K562 (cell line): ENCODE measurements at regions not wholly inside any gene's neighbourhood (a gene's known extent, or its start where the extent isn't known, plus 50 kb on each side); places are given as distances from the start of the nearest gene placed in this dataset.

Source experiments
- ATAC-seq: fragments of 200-7000 bp; cut with Tn5 transposase; 3 replicates; pipeline ENCODE4 v1.9.1; 2020; ENCODE audit warnings: moderate library complexity
- BruUV-seq: library from RNA; stranded (reverse); fragments of 400-500 nt; replicated peaks from 2 replicates; lab custom pipeline; 2021; lab: Mats Ljungman, UMichigan
- CTCF ChIA-PET: fragments of 300-600 bp; formaldehyde crosslinking; extraction: SDS; loops from one replicate; lab custom pipeline; 2021; ENCODE audit warnings: low intra/inter-chr PET ratio; lab: Yijun Ruan, JAX
- POLR2A ChIA-PET: fragments of 300-600, 350-650 bp; sonication (Branson Sonifier 250); formaldehyde crosslinking; extraction: SDS; loops from one replicate; lab custom pipeline; 2021; ENCODE audit warnings: antibody characterized with exemption, inconsistent platforms; lab: Yijun Ruan, JAX
- DNase-seq, 4 experiments: peaks; one replicate each; pipeline versions ENCODE4 v3.0.0 to v3.0.0-alpha.2; 2011 to 2018; ENCODE audit warnings: low spot score in 3 of 4, mixed read lengths in 3 of 4; ENCODE audit errors: extremely low read depth in 1 of 4
- FAIRE-seq: peaks from 2 replicates; lab custom pipeline; 2011; peaks lifted over from hg19 to GRCh38; lab: Jason Lieb, UNC
- H2AFZ ChIP-seq: 2 replicates; pipeline ENCODE4 v1.6.0; 2011; ENCODE audit warnings: low read depth, low read length, control low read depth, inconsistent platforms
- H3K27ac ChIP-seq: fragments of 200-600 bp; 3 replicates; pipeline ENCODE4 v1.8.0; 2011; ENCODE audit warnings: low read depth, mild to moderate bottlenecking, control low read depth, inconsistent platforms, low read length, moderate library complexity, mixed read lengths; ENCODE audit errors: extremely low read depth
- H3K27me3 ChIP-seq, 2 experiments: fragments of 300-600 bp in 1 of 2; 2 replicates in 1 of 2; 3 replicates in 1 of 2; pipeline versions ENCODE4 v1.6.0 to v1.8.0; 2011; ENCODE audit warnings: inconsistent platforms in 2 of 2, low read length in 2 of 2, mild to moderate bottlenecking in 1 of 2, mixed read lengths in 1 of 2, moderate library complexity in 1 of 2; ENCODE audit not compliant: control insufficient read depth in 2 of 2, insufficient read depth in 2 of 2
- H3K36me3 ChIP-seq: fragments of 300-600 bp; 3 replicates; pipeline ENCODE4 v1.8.0; 2011; ENCODE audit warnings: mild to moderate bottlenecking, low read length, inconsistent platforms; ENCODE audit not compliant: control insufficient read depth, insufficient read depth
- H3K4me1 ChIP-seq, 2 experiments: fragments of 200-600 bp in 1 of 2; replicated peaks in 1 of 2; 2 replicates in 1 of 2; 3 replicates in 1 of 2; pipeline versions ENCODE4 v1.5.1 to v1.8.0; 2011; ENCODE audit warnings: inconsistent platforms in 2 of 2, low read length in 2 of 2, mild to moderate bottlenecking in 1 of 2, mixed read lengths in 1 of 2, moderate library complexity in 1 of 2; ENCODE audit not compliant: control insufficient read depth in 2 of 2, insufficient read depth in 2 of 2
- H3K4me2 ChIP-seq: 2 replicates; pipeline ENCODE4 v1.6.1; 2011; ENCODE audit warnings: low read length, control low read depth, inconsistent platforms, mixed read lengths; ENCODE audit not compliant: insufficient read depth
- H3K4me3 ChIP-seq: fragments of 200-600 bp; sonication (generic), shearing (Covaris generic); 2 replicates; pipeline ENCODE4 v1.5.1; 2016; ENCODE audit warnings: control low read depth, inconsistent platforms
- H3K79me2 ChIP-seq: fragments of 200-600 bp; 3 replicates; pipeline ENCODE4 v1.8.0; 2011; ENCODE audit warnings: low read length, inconsistent platforms; ENCODE audit not compliant: control insufficient read depth, insufficient read depth
- H3K9ac ChIP-seq, 2 experiments: 2 replicates each; pipeline versions ENCODE4 v1.6.0 to v1.6.1; 2011; ENCODE audit warnings: low read depth in 2 of 2, low read length in 2 of 2, control low read depth in 1 of 2, inconsistent platforms in 1 of 2, mild to moderate bottlenecking in 1 of 2, mixed read lengths in 1 of 2; ENCODE audit not compliant: insufficient read depth in 1 of 2
- H3K9me1 ChIP-seq: one replicate; pipeline ENCODE4 v1.6.0; 2011; ENCODE audit warnings: inconsistent platforms, mild to moderate bottlenecking, low read length, moderate library complexity; ENCODE audit not compliant: control insufficient read depth, insufficient read depth
- H3K9me3 ChIP-seq: replicated peaks from 2 replicates; pipeline ENCODE4 v1.5.1; 2011; ENCODE audit warnings: low read depth, low read length, inconsistent platforms; ENCODE audit not compliant: control insufficient read depth, insufficient read depth
- H4K20me1 ChIP-seq: replicated peaks from 2 replicates; pipeline ENCODE4 v1.6.1; 2011; ENCODE audit warnings: low read length, inconsistent platforms, mixed read lengths; ENCODE audit not compliant: control insufficient read depth, insufficient read depth
- ATF7 ChIP-seq: fragments of 450-650 bp; IDR thresholded peaks from 2 replicates; pipeline ENCODE4 v1.7.1; 2014; ENCODE audit warnings: mild to moderate bottlenecking, moderate library complexity
- FOS ChIP-seq: IDR thresholded peaks from 3 replicates; pipeline ENCODE4 v1.6.1; 2011; ENCODE audit not compliant: insufficient read length; ENCODE audit errors: extremely low read depth
- HNRNPLL ChIP-seq: fragments of 200-400 bp; formaldehyde crosslinking; IDR thresholded peaks from 2 replicates; pipeline ENCODE4 v1.6.1; 2017; ENCODE audit warnings: low read length, low read depth, mild to moderate bottlenecking; ENCODE audit not compliant: poor library complexity, severe bottlenecking
- TEAD1 ChIP-seq, 2 experiments: fragments of 450-650 bp in 1 of 2; sonication (generic) in 1 of 2; formaldehyde crosslinking; IDR thresholded peaks; 2 replicates each; pipeline versions ENCODE4 v1.4.0 to v1.8.0; 2020 to 2022; ENCODE audit warnings: mild to moderate bottlenecking in 2 of 2, missing genetic modification reagents in 1 of 2
- TEAD2 ChIP-seq: fragments of 450-650 bp; IDR thresholded peaks from 2 replicates; pipeline ENCODE4 v1.6.1; 2016; ENCODE audit warnings: missing genetic modification characterization, control low read depth, missing compliant biosample characterization
- ZNF77 ChIP-seq: fragments of 250-450 bp; sonication (Bioruptor Pico); IDR thresholded peaks from 2 replicates; pipeline ENCODE4 v1.5.0; 2020
- WGBS: fragments of 100-300 bp; shearing (Covaris generic); methylation state at CpG from one replicate; pipeline ENCODE4 v1.1.6; 2016; ENCODE audit warnings: low coverage, mixed read lengths; ENCODE audit not compliant: insufficient coverage; ENCODE audit errors: missing lambda C conversion rate; 5-methylcytosine and 5-hydroxymethylcytosine counted together
- in situ Hi-C: fragments of 300-500 bp; cut with MboI; formaldehyde crosslinking; loops from 4 replicates; pipeline ENCODE4 v1.15.0; 2018; ENCODE audit warnings: inconsistent platforms, mixed read lengths
- intact Hi-C: fragments of 100-400 bp; cut with micrococcal nuclease; formaldehyde crosslinking; loops from 2 replicates; pipeline ENCODE4 v1.14.2; 2022
- TF ChIP-seq, protein P1 (sequence below): fragments of 450-650 bp; formaldehyde crosslinking; IDR thresholded peaks from 2 replicates; pipeline ENCODE4 v1.4.0; 2020; ENCODE audit warnings: mild to moderate bottlenecking, mixed read lengths
- TF ChIP-seq, protein P2 (sequence below): sonication (generic); formaldehyde crosslinking; IDR thresholded peaks from 2 replicates; pipeline ENCODE4 v1.8.0; 2022; ENCODE audit warnings: mild to moderate bottlenecking, missing genetic modification reagents
- TF ChIP-seq, protein P3 (sequence below), 2 experiments: IDR thresholded peaks; 2 replicates each; pipeline ENCODE4 v1.6.1; 2012; ENCODE audit warnings: improper control_type of control experiment in 2 of 2, low read depth in 2 of 2, low read length in 2 of 2, borderline replicate concordance in 1 of 2
- TF ChIP-seq, protein P4 (sequence below): fragments of 450-650 bp; IDR thresholded peaks from 2 replicates; pipeline ENCODE4 v1.6.1; 2014; ENCODE audit warnings: low read depth, mild to moderate bottlenecking, moderate library complexity, borderline replicate concordance

DNA sequence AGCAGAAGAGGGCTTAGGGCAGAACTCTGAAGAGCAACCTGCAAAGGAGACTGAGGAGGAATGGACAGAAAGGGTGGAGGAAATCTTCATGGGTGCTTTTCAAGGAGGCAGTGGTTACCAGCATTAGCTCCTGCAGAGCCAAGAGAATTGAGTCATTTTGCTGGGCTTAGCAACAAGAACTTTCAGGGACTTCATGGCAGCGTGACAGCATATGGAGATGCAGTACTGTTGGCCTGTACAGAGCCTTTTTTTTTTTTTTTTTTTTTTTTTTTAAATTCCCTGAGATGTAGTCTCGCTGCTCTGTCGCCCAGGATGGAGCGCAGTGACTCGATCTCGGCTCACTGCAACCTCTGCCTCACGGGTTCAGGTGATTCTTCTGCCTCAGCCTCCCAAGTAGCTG, 296.0 kb upstream of the DMRT1 start:
- H3K4me2 ChIP-seq = no peak overlapping the region
- no CpG with 5 or more reads among the region's 7 CpGs for WGBS
- POLR2A ChIA-PET = no interaction called here
- H3K27ac ChIP-seq = no peak overlapping the region
- CTCF ChIA-PET = no interaction called here
- H3K36me3 ChIP-seq = no peaks in the 10 kb centered on the region
- no peaks in the 10 kb centered on the region for H4K20me1 ChIP-seq
- H2AFZ ChIP-seq = no peak overlapping the region
- H3K4me1 ChIP-seq = no peaks in the 10 kb centered on the region
- H3K9me3 ChIP-seq = no peaks in the 10 kb centered on the region
- DNase-seq (no peak), ATAC-seq (no peak), FAIRE-seq (no peak)
- intact Hi-C loops (no loop called here), in situ Hi-C loops (no loop called here)
- H3K27me3 ChIP-seq = peaks cover 0 to 9% of the 10 kb centered on the region in 2 experiments; a peak in 3 of 5 replicates
- no peaks in the 10 kb centered on the region for H3K79me2 ChIP-seq
- H3K9me1 ChIP-seq = no peaks in the 10 kb centered on the region
- no TSS peak for BruUV-seq
- no peak overlapping the region for H3K9ac ChIP-seq
- no peak overlapping the region for H3K4me3 ChIP-seq
- TF ChIP-seq, protein P1, sequence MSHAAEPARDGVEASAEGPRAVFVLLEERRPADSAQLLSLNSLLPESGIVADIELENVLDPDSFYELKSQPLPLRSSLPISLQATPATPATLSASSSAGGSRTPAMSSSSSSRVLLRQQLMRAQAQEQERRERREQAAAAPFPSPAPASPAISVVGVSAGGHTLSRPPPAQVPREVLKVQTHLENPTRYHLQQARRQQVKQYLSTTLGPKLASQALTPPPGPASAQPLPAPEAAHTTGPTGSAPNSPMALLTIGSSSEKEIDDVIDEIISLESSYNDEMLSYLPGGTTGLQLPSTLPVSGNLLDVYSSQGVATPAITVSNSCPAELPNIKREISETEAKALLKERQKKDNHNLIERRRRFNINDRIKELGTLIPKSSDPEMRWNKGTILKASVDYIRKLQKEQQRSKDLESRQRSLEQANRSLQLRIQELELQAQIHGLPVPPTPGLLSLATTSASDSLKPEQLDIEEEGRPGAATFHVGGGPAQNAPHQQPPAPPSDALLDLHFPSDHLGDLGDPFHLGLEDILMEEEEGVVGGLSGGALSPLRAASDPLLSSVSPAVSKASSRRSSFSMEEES (CRISPR knock-in tag) = no peak
- TF ChIP-seq HNRNPLL (no peak), TEAD2 (tag) (no peak), ZNF77 (CRISPR knock-in tag) (no peak), FOS (no peak), ATF7 (no peak), TEAD1 (CRISPR knock-in tag; IDR thresholded peaks at IDR 0.05) (no peak)
- TF ChIP-seq, protein P2, sequence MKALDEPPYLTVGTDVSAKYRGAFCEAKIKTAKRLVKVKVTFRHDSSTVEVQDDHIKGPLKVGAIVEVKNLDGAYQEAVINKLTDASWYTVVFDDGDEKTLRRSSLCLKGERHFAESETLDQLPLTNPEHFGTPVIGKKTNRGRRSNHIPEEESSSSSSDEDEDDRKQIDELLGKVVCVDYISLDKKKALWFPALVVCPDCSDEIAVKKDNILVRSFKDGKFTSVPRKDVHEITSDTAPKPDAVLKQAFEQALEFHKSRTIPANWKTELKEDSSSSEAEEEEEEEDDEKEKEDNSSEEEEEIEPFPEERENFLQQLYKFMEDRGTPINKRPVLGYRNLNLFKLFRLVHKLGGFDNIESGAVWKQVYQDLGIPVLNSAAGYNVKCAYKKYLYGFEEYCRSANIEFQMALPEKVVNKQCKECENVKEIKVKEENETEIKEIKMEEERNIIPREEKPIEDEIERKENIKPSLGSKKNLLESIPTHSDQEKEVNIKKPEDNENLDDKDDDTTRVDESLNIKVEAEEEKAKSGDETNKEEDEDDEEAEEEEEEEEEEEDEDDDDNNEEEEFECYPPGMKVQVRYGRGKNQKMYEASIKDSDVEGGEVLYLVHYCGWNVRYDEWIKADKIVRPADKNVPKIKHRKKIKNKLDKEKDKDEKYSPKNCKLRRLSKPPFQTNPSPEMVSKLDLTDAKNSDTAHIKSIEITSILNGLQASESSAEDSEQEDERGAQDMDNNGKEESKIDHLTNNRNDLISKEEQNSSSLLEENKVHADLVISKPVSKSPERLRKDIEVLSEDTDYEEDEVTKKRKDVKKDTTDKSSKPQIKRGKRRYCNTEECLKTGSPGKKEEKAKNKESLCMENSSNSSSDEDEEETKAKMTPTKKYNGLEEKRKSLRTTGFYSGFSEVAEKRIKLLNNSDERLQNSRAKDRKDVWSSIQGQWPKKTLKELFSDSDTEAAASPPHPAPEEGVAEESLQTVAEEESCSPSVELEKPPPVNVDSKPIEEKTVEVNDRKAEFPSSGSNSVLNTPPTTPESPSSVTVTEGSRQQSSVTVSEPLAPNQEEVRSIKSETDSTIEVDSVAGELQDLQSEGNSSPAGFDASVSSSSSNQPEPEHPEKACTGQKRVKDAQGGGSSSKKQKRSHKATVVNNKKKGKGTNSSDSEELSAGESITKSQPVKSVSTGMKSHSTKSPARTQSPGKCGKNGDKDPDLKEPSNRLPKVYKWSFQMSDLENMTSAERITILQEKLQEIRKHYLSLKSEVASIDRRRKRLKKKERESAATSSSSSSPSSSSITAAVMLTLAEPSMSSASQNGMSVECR (CRISPR knock-in tag) = no peak
- TF ChIP-seq, protein P3, sequence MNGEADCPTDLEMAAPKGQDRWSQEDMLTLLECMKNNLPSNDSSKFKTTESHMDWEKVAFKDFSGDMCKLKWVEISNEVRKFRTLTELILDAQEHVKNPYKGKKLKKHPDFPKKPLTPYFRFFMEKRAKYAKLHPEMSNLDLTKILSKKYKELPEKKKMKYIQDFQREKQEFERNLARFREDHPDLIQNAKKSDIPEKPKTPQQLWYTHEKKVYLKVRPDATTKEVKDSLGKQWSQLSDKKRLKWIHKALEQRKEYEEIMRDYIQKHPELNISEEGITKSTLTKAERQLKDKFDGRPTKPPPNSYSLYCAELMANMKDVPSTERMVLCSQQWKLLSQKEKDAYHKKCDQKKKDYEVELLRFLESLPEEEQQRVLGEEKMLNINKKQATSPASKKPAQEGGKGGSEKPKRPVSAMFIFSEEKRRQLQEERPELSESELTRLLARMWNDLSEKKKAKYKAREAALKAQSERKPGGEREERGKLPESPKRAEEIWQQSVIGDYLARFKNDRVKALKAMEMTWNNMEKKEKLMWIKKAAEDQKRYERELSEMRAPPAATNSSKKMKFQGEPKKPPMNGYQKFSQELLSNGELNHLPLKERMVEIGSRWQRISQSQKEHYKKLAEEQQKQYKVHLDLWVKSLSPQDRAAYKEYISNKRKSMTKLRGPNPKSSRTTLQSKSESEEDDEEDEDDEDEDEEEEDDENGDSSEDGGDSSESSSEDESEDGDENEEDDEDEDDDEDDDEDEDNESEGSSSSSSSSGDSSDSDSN (IDR thresholded peaks at IDR 0.05; ENCODE audit: borderline replicate concordance in 1 of 2, low read depth in 2 of 2, low read length in 2 of 2) = no peak
- TF ChIP-seq, protein P4, sequence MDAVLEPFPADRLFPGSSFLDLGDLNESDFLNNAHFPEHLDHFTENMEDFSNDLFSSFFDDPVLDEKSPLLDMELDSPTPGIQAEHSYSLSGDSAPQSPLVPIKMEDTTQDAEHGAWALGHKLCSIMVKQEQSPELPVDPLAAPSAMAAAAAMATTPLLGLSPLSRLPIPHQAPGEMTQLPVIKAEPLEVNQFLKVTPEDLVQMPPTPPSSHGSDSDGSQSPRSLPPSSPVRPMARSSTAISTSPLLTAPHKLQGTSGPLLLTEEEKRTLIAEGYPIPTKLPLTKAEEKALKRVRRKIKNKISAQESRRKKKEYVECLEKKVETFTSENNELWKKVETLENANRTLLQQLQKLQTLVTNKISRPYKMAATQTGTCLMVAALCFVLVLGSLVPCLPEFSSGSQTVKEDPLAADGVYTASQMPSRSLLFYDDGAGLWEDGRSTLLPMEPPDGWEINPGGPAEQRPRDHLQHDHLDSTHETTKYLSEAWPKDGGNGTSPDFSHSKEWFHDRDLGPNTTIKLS = no peak
